ENCODE measurements at regions not wholly inside any gene's neighbourhood (a gene's known extent, or its start where the extent isn't known, plus 50 kb on each side); places are given as distances from the start of the nearest gene placed in this dataset.

DNA sequence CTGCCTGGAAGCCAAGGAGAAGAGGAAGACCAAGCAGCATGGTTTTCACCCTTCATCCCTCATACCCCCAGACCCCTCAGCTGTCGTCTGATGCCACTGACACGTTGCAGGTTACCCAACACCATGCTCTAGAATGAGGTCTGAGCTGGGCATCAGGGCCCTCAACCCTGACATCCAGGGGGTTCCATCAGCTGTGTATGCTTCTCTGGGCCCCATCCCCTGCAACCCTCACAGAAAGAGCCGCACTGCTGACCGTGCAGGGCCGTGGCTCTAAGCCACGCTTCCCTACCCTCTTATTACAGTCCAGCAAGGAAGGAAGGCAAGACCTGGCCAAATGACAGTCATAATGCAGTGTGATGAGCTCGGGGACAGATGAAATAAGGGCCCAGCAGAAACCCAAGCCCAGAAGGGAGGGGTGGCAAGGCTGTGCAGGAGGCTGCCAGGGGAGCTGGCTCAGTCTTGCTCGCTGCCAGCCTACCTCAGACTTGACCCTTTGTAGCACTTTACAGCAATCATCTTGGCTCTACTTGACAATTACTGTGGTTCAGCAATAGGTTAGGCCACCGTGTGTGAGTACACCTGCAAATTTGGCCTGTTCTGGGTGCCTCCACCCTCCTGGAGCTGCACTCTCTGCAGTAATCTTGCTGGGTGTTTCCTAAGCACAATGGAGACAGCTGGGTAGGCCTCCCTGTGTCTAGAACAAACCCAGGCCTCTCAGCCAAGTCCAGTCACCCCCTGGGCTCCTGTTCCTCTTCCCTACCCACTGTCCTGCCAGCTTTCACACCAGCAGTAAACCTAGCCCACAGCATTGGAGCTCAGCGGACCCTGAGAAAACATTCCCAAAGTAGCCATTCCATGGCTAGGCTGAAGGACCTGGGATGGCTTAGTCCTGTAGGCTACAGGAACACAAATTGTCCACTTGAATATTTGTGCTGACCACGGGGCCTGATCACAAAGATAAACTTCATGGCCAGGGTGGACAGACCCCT lies 115.3 kb upstream of the NEO1 start:
- Histone ChIP-seq H3K27me3 (peaks cover 0 to 3% of the 10 kb centered on the region in 2 donors), H3K4me3 (no peak overlapping the region), H3K4me1 (no peaks in the 10 kb centered on the region), H3K36me3 (no peaks in the 10 kb centered on the region), H3K27ac (no peak overlapping the region), H3K9me3 (no peaks in the 10 kb centered on the region)
- ATAC-seq (no peak), DNase-seq (no peak)
- intact Hi-C loops (cut with DNase I), result no loop called here
- TF ChIP-seq, protein P1, sequence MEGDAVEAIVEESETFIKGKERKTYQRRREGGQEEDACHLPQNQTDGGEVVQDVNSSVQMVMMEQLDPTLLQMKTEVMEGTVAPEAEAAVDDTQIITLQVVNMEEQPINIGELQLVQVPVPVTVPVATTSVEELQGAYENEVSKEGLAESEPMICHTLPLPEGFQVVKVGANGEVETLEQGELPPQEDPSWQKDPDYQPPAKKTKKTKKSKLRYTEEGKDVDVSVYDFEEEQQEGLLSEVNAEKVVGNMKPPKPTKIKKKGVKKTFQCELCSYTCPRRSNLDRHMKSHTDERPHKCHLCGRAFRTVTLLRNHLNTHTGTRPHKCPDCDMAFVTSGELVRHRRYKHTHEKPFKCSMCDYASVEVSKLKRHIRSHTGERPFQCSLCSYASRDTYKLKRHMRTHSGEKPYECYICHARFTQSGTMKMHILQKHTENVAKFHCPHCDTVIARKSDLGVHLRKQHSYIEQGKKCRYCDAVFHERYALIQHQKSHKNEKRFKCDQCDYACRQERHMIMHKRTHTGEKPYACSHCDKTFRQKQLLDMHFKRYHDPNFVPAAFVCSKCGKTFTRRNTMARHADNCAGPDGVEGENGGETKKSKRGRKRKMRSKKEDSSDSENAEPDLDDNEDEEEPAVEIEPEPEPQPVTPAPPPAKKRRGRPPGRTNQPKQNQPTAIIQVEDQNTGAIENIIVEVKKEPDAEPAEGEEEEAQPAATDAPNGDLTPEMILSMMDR (IDR thresholded peaks at IDR 0.05), result no peak

DNA sequence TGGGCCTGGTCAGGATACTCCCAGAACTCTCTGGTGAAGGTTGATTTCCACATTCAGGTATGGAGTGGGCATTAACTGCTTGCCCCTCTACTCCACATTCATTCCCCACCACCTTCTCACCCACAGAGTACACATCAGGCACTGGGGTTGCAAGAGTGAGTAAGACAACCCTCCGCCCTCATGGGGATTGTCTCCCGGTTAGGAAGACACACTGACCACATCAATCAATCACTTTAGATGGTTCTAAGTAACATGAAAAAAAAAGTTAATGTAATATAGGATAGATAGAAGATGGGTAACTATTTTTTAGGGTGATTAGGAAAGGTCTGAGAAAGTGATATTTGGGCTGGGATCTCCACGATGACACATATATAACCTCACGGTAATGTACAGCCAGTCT lies 116.0 kb upstream of the NEO1 start:
- intact Hi-C loops (cut with DNase I), result no loop called here
- no peaks in the 10 kb centered on the region for H3K4me1 ChIP-seq

DNA sequence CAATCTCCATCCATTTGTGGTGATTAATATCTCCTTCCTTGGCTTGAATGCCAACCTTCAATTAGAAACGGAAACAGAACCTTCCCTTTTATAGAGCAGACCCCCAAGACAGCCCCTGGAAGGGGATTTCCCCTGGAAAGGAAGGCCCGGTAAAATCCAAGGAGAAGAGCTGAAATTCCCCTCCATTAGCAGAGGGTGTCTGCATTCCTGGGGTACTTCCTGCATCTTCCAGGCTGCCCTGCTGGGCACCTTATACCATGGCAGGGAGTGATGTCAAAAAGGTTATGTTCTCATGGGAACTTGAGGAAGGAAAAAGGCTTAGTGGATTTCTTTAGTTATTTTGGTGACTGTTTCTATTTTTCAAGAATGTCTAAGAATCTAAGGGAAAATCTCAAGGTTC lies 116.7 kb upstream of the NEO1 start:
- no peak for ATAC-seq
- H3K9me3 ChIP-seq, result no peaks in the 10 kb centered on the region
- H3K27me3 ChIP-seq, result peaks cover 0 to 6% of the 10 kb centered on the region in 2 donors
- intact Hi-C loops (cut with DNase I), result no loop called here
- no peaks in the 10 kb centered on the region for H3K36me3 ChIP-seq
- H3K27ac ChIP-seq, result no peak overlapping the region
- TF ChIP-seq, protein P1 (IDR thresholded peaks at IDR 0.05), result no peak
- H3K4me3 ChIP-seq, result no peak overlapping the region
- no peaks in the 10 kb centered on the region for H3K4me1 ChIP-seq
- no peak for DNase-seq

More for the DNA sequence above, 116.0 kb upstream of the NEO1 start:
- no peak for ATAC-seq
- TF ChIP-seq, protein P1 (IDR thresholded peaks at IDR 0.05), result no peak
- H3K9me3 ChIP-seq, result no peaks in the 10 kb centered on the region
- peaks cover 0 to 6% of the 10 kb centered on the region in 2 donors for H3K27me3 ChIP-seq
- DNase-seq, result no peak
- H3K27ac ChIP-seq, result no peak overlapping the region
- no peak overlapping the region for H3K4me3 ChIP-seq
- no peaks in the 10 kb centered on the region for H3K36me3 ChIP-seq

DNA sequence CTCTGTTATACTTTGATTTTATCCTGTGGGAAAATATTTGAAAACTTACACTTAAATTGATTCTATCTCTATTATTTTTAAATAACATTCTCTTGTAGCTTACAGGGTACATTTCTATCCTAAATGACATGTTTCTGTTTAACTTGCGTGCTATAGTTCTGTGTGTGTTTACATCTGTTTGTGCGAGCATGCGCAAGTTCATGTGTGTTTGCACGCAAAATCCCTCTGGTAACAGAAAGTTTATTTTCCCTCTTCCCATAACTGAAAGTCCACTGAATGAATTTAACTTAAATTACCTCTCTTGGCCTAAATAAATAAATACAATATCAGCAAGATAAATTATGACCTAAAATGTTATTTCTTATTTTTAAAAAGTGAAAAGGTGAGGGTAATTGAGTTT lies 117.3 kb upstream of the NEO1 start:
- no peaks in the 10 kb centered on the region for H3K4me1 ChIP-seq
- TF ChIP-seq, protein P1 (IDR thresholded peaks at IDR 0.05), result no peak
- no peak overlapping the region for H3K27ac ChIP-seq
- DNase-seq (no peak), ATAC-seq (no peak)
- H3K27me3 ChIP-seq, result peaks cover 0 to 6% of the 10 kb centered on the region in 2 donors
- no peaks in the 10 kb centered on the region for H3K9me3 ChIP-seq
- intact Hi-C loops (cut with DNase I), result no loop called here
- H3K4me3 ChIP-seq, result no peak overlapping the region
- H3K36me3 ChIP-seq, result no peaks in the 10 kb centered on the region

DNA sequence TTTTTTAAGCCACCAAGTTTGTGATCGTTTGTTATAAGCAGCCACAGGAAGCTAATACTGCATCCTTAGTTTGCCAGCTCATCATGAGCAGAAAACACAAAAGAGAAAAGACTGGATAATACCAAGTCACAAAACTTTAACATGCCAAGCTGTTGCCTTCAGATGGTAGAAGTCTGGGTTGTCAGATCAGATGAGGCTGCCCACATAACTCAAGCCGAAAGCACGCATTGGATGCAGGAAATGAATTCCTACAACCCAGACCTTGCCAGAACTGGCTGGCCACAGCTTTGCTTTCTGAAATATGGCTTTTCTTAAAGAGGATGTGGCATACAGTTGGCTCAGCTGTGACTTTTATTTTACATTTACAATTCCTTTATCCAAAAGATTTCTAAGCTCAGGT lies 118.3 kb upstream of the NEO1 start:
- no peak for DNase-seq

More for the DNA sequence above, 118.3 kb upstream of the NEO1 start:
- Histone ChIP-seq H3K9me3 (no peaks in the 10 kb centered on the region), H3K36me3 (no peaks in the 10 kb centered on the region), H3K4me3 (no peak overlapping the region), H3K27ac (no peak overlapping the region), H3K4me1 (no peaks in the 10 kb centered on the region), H3K27me3 (peaks cover 0 to 6% of the 10 kb centered on the region in 2 donors)
- intact Hi-C loops (cut with DNase I), result no loop called here
- TF ChIP-seq, protein P1 (IDR thresholded peaks at IDR 0.05), result no peak
- no peak for ATAC-seq
